Body of pancreas (tissue), 4 donors: ENCODE measurements at regions not wholly inside any gene's neighbourhood (a gene's known extent, or its start where the extent isn't known, plus 50 kb on each side); places are given as distances from the start of the nearest gene placed in this dataset.

Source experiments
- ATAC-seq: fragments of 150-250 bp; one replicate; pipeline ENCODE4 v1.9.1; 2016
- DNase-seq, 4 donors: peaks; one replicate each; pipeline ENCODE4 v3.0.0-alpha.2; 2019
- H3K27ac ChIP-seq, 4 donors: fragments of 200-600 bp; sonication (generic); 1 replicate in 3 of 4; 2 replicates in 1 of 4; pipeline versions ENCODE4 v1.5.1 to v1.6.1; 2016 to 2019; ENCODE audit warnings: mild to moderate bottlenecking in 1 of 4, mixed read lengths in 1 of 4, moderate library complexity in 1 of 4
- H3K27me3 ChIP-seq, 2 donors: fragments of 200-600 bp; sonication (generic); one replicate each; pipeline ENCODE4 v1.6.0; 2016; ENCODE audit warnings: mild to moderate bottlenecking in 1 of 2
- H3K36me3 ChIP-seq, 2 donors: fragments of 200-600 bp; sonication (generic); replicated peaks in 1 of 2; 2 replicates each; pipeline ENCODE4 v1.5.1; 2016; ENCODE audit warnings: low read depth in 2 of 2; ENCODE audit not compliant: insufficient read depth in 1 of 2
- H3K4me1 ChIP-seq: fragments of 200-600 bp; sonication (generic); one replicate; pipeline ENCODE4 v1.6.0; 2016
- H3K4me3 ChIP-seq, 2 donors: fragments of 200-600 bp; sonication (generic); 1 replicate in 1 of 2; 2 replicates in 1 of 2; pipeline ENCODE4 v1.5.1; 2016 to 2019
- H3K9me3 ChIP-seq, 3 donors: fragments of 200-600 bp; sonication (generic); 1 replicate in 2 of 3; 2 replicates in 1 of 3; pipeline ENCODE4 v1.5.1; 2016
- POLR2A ChIP-seq, 3 donors: fragments of 450-650 bp; IDR thresholded peaks; one replicate each; pipeline ENCODE4 v1.6.1; 2016; ENCODE audit warnings: antibody characterized with exemption in 3 of 3, mild to moderate bottlenecking in 2 of 3
- WGBS, 2 donors: methylation state at CpG; one replicate each; pipeline ENCODE4 v1.1.5; 2017; 5-methylcytosine and 5-hydroxymethylcytosine counted together
- intact Hi-C: fragments of 100-400 bp; cut with DNase I; formaldehyde crosslinking; loops from one replicate; pipeline ENCODE4 v1.15.1; 2023
- TF ChIP-seq, protein P1 (sequence below), 7 experiments: fragments of 450-650 bp in 4 of 7; fragments of 200-600 bp in 3 of 7; sonication (generic) in 3 of 7; IDR thresholded peaks; one replicate each; pipeline ENCODE4 v1.5.1; 2016 to 2019; ENCODE audit warnings: antibody characterized with exemption in 7 of 7

DNA sequence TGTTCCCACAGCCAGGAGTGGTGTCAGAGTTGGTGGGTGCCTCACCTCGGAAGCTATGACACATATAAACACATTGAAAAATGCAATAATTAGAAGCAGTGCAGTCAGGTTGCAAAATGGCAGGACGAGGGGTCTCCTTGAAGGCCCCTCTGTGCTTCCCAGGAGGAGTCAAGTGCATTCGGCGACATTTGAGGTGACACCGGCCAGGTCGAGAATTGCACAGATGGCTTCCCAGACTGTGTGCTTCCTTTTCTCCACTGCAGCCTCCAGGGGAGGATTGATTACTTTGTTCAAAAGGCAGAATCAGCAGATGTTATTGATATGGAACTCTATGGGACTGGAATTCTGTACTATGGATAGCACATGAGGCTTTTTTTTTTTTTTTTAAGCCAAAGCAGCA is 163.2 kb downstream of the MINAR1 start:
- peaks cover 10% of the 10 kb centered on the region for H3K4me1 ChIP-seq
- no peaks in the 10 kb centered on the region for H3K36me3 ChIP-seq
- H3K27me3 ChIP-seq, result no peaks in the 10 kb centered on the region
- H3K9me3 ChIP-seq, result no peaks in the 10 kb centered on the region
- no peak overlapping the region for H3K4me3 ChIP-seq
- no peak for ATAC-seq
- DNase-seq, result no peak
- WGBS, 2 donors, result 55 to 73% methylated on average over 6 of the region's 6 CpGs
- intact Hi-C loops, result no loop called here
- TF ChIP-seq POLR2A (IDR thresholded peaks at IDR 0.05), result no peak
- TF ChIP-seq, protein P1, sequence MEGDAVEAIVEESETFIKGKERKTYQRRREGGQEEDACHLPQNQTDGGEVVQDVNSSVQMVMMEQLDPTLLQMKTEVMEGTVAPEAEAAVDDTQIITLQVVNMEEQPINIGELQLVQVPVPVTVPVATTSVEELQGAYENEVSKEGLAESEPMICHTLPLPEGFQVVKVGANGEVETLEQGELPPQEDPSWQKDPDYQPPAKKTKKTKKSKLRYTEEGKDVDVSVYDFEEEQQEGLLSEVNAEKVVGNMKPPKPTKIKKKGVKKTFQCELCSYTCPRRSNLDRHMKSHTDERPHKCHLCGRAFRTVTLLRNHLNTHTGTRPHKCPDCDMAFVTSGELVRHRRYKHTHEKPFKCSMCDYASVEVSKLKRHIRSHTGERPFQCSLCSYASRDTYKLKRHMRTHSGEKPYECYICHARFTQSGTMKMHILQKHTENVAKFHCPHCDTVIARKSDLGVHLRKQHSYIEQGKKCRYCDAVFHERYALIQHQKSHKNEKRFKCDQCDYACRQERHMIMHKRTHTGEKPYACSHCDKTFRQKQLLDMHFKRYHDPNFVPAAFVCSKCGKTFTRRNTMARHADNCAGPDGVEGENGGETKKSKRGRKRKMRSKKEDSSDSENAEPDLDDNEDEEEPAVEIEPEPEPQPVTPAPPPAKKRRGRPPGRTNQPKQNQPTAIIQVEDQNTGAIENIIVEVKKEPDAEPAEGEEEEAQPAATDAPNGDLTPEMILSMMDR (IDR thresholded peaks at IDR 0.05), result no peak
- no peak overlapping the region for H3K27ac ChIP-seq

DNA sequence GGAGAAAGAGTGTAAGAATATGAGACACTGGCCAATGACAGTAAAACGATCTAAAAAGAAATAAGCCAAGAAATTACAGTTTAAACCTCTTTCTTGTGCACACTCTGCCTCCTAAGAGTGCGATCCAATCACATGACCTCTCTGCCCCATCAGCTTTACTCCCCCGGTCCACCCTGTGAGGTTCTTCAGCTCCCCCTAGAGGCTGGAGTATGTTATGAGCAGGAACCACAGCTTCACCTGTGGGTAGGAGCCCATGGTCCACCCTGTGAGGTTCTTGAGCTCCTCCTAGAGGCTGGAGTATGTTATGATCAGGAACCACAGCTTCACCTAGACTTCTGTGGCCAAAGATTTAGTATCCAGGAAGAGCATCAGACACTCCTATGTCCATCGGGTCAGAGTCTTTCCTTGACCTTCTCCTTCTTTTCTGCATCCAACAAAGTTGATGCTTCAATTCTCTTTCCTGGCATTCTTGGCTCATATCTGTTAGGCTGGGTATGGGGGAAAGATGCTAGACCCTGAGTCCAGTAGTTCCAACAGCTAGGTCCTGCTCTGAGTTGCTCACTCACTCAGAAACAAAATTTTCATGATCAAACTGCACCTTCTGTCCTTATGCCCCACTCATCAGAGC is 164.0 kb downstream of the MINAR1 start:
- intact Hi-C loops, result no loop called here
- DNase-seq, result peak; percentile 54 to 69 (median 62)
- 34 to 40% methylated on average over 4 of the region's 4 CpGs for WGBS, 2 donors
- ATAC-seq, result peak; percentile 83
- no peak overlapping the region for H3K27ac ChIP-seq
- H3K9me3 ChIP-seq, result no peaks in the 10 kb centered on the region
- no peaks in the 10 kb centered on the region for H3K27me3 ChIP-seq
- H3K36me3 ChIP-seq, result no peaks in the 10 kb centered on the region
- TF ChIP-seq POLR2A (IDR thresholded peaks at IDR 0.05), result no peak
- TF ChIP-seq, protein P1 (IDR thresholded peaks at IDR 0.05), result peak; percentile 44 to 89 (median 75)
- H3K4me1 ChIP-seq, result peaks cover 10% of the 10 kb centered on the region
- H3K4me3 ChIP-seq, result no peak overlapping the region

DNA sequence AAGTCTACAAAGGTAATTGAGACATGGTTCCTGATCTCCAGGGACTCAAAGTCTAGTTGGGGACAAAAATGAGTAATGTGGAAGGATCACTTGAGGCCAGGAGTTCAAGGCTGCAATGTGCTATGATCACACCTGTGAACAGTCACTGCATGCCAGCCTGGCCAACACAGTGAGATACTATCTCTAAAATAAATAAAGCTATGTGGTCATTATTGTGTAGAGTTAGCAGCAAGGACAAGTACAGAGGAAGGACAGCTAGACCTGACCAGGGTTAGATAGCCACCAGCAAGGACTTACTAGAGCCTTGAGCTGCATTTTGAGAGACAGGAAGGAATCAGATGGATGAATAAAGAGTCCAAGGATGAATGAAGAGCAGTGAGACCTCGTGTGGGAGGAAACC is 166.5 kb downstream of the MINAR1 start:
- H3K4me3 ChIP-seq, result no peak overlapping the region
- 58 to 79% methylated on average over 1 of the region's 1 CpG for WGBS, 2 donors
- ATAC-seq (peak; percentile 58), DNase-seq (peak in 2 of 4 donors; percentile 34 to 45)
- H3K36me3 ChIP-seq, result no peaks in the 10 kb centered on the region
- H3K9me3 ChIP-seq, result no peaks in the 10 kb centered on the region
- H3K27me3 ChIP-seq, result no peaks in the 10 kb centered on the region
- intact Hi-C loops, result no loop called here
- H3K27ac ChIP-seq, result no peak overlapping the region
- H3K4me1 ChIP-seq, result peaks cover 10% of the 10 kb centered on the region
- TF ChIP-seq, protein P1 (IDR thresholded peaks at IDR 0.05), result no peak
- TF ChIP-seq POLR2A (IDR thresholded peaks at IDR 0.05), result no peak

DNA sequence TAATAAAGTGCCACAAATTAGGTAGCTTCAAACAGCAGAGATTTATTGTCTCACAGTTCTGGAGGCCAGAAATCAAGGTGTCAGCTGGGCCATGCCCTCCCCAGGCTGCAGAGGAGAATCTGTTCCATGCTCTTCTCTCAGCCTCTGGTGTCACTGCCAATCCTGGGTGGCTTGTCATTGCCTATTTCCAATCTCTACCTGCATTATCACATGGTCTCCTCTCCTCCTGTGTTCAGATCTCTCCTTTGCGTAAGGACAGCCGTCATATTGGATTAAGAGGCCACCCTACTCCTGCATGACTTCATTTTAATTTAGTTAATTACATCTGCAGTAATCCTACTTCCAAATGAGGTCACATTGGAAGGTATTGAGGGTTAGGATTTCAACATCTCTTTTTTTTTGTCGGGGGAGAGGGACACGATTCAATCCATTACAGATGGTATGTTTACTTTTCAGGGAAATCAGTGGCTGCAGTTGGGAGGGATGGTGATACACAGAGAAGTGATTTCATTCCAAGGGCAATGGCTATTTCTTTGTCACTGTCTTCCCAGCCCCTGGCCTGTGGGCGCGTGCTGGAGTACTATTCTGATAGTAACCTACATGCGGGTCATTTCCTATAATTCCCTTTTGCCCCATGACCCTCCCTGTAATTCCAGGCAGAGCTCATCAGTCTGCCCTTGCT is 169.4 kb downstream of the MINAR1 start:
- intact Hi-C loops, result no loop called here
- H3K4me1 ChIP-seq, result peaks cover 10% of the 10 kb centered on the region

More for the DNA sequence above, 169.4 kb downstream of the MINAR1 start:
- H3K4me3 ChIP-seq, result no peak overlapping the region
- 72 to 76% methylated on average over 7 of the region's 7 CpGs for WGBS, 2 donors
- ATAC-seq, result no peak
- H3K36me3 ChIP-seq, result no peaks in the 10 kb centered on the region
- TF ChIP-seq, protein P1 (IDR thresholded peaks at IDR 0.05), result no peak
- TF ChIP-seq POLR2A (IDR thresholded peaks at IDR 0.05), result no peak
- no peaks in the 10 kb centered on the region for H3K9me3 ChIP-seq
- H3K27me3 ChIP-seq, result no peaks in the 10 kb centered on the region
- DNase-seq, result no peak
- H3K27ac ChIP-seq, result no peak overlapping the region
